HepG2 (cell line): ENCODE measurements at regions not wholly inside any gene's neighbourhood (a gene's known extent, or its start where the extent isn't known, plus 50 kb on each side); places are given as distances from the start of the nearest gene placed in this dataset.

Source experiments
- ATAC-seq: fragments of 200-7000 bp; cut with Tn5 transposase; 3 replicates; pipeline ENCODE4 v1.9.1; 2020; ENCODE audit warnings: mild to moderate bottlenecking, moderate library complexity
- BruUV-seq: library from RNA; stranded (reverse); fragments of 400-500 nt; replicated peaks from 2 replicates; lab custom pipeline; 2021; lab: Mats Ljungman, UMichigan
- CTCF ChIA-PET: fragments of 300-600 bp; formaldehyde crosslinking; extraction: SDS; loops from one replicate; lab custom pipeline; 2021; ENCODE audit warnings: low total read pairs, inconsistent platforms, low intra/inter-chr PET ratio; lab: Yijun Ruan, JAX
- POLR2A ChIA-PET: fragments of 350-600 bp; sonication (Branson Sonifier 250); formaldehyde crosslinking; loops from one replicate; lab custom pipeline; 2020; ENCODE audit warnings: antibody characterized with exemption, inconsistent platforms; lab: Yijun Ruan, JAX
- DNase-seq: peaks from one replicate; pipeline ENCODE4 v3.0.0-alpha.2; 2015; ENCODE audit warnings: low spot score
- FAIRE-seq: peaks from 3 replicates; lab custom pipeline; 2011; peaks lifted over from hg19 to GRCh38; lab: Jason Lieb, UNC
- H2AFZ ChIP-seq: one replicate; pipeline ENCODE4 v1.6.1; 2011; ENCODE audit warnings: low read length, inconsistent platforms
- H3K27ac ChIP-seq: fragments of 300-600 bp; 3 replicates; pipeline ENCODE4 v1.8.0; 2011; ENCODE audit warnings: mixed run types, mild to moderate bottlenecking, mixed read lengths, low read length, inconsistent platforms; ENCODE audit not compliant: insufficient read depth; ENCODE audit errors: extremely low read length
- H3K27me3 ChIP-seq, 2 experiments: fragments of 200-600 bp in 1 of 2; 2 replicates in 1 of 2; 3 replicates in 1 of 2; pipeline versions ENCODE4 v1.6.0 to v1.8.0; 2011; ENCODE audit warnings: low read length in 2 of 2, mild to moderate bottlenecking in 2 of 2, moderate library complexity in 2 of 2, inconsistent platforms in 1 of 2; ENCODE audit not compliant: insufficient read depth in 2 of 2, control insufficient read depth in 1 of 2
- H3K36me3 ChIP-seq, 2 experiments: fragments of 200-600 bp in 1 of 2; replicated peaks in 1 of 2; 2 replicates in 1 of 2; 3 replicates in 1 of 2; pipeline versions ENCODE4 v1.5.1 to v1.8.0; 2011; ENCODE audit warnings: low read length in 2 of 2, inconsistent platforms in 1 of 2; ENCODE audit not compliant: insufficient read depth in 2 of 2, control insufficient read depth in 1 of 2
- H3K4me1 ChIP-seq: 2 replicates; pipeline ENCODE4 v1.5.1; 2012; ENCODE audit warnings: low read length, inconsistent platforms; ENCODE audit not compliant: insufficient read depth
- H3K4me2 ChIP-seq: 2 replicates; pipeline ENCODE4 v1.6.0; 2011; ENCODE audit warnings: low read depth, low read length, inconsistent platforms
- H3K4me3 ChIP-seq, 3 experiments: fragments of 200-600 bp in 1 of 3; sonication (generic), shearing (Covaris generic) in 1 of 3; replicated peaks in 1 of 3; 2 replicates each; pipeline ENCODE4 v1.5.1; 2011 to 2016; ENCODE audit warnings: low read length in 3 of 3, inconsistent platforms in 2 of 3, low read depth in 2 of 3, mild to moderate bottlenecking in 2 of 3, control low read depth in 1 of 3, mixed read lengths in 1 of 3; ENCODE audit not compliant: insufficient read depth in 1 of 3
- H3K79me2 ChIP-seq: one replicate; pipeline ENCODE4 v1.6.1; 2011; ENCODE audit warnings: low read length, inconsistent platforms; ENCODE audit not compliant: insufficient read depth
- H3K9ac ChIP-seq: 2 replicates; pipeline ENCODE4 v1.6.0; 2011; ENCODE audit warnings: mild to moderate bottlenecking, low read depth, low read length, inconsistent platforms; ENCODE audit not compliant: insufficient read depth
- H3K9me3 ChIP-seq: 2 replicates; pipeline ENCODE4 v1.5.1; 2012; ENCODE audit warnings: mild to moderate bottlenecking, low read length
- H4K20me1 ChIP-seq: 2 replicates; pipeline ENCODE4 v1.6.0; 2011; ENCODE audit warnings: inconsistent platforms, mild to moderate bottlenecking, low read length, moderate library complexity; ENCODE audit not compliant: insufficient read depth
- AKAP8 ChIP-seq: sonication (generic); formaldehyde crosslinking; IDR thresholded peaks from 2 replicates; pipeline ENCODE4 v1.5.1; 2020; ENCODE audit warnings: mild to moderate bottlenecking, missing genetic modification reagents
- ATF4 ChIP-seq, 2 experiments: fragments of 450-650 bp in 1 of 2; sonication (generic) in 1 of 2; formaldehyde crosslinking; IDR thresholded peaks; 2 replicates each; pipeline versions ENCODE4 v1.5.0 to v1.8.0; 2020 to 2022; ENCODE audit warnings: mild to moderate bottlenecking in 1 of 2, missing genetic modification reagents in 1 of 2
- HOMEZ ChIP-seq: IDR thresholded peaks from 2 replicates; pipeline ENCODE4 v1.6.1; 2016; ENCODE audit warnings: low read depth
- KLF9 ChIP-seq: IDR thresholded peaks from 2 replicates; pipeline ENCODE4 v1.6.1; 2016; ENCODE audit warnings: low read depth
- MAFG ChIP-seq: sonication (generic); formaldehyde crosslinking; IDR thresholded peaks from 2 replicates; pipeline ENCODE4 v1.5.1; 2020; ENCODE audit warnings: mild to moderate bottlenecking, missing genetic modification reagents
- POLR2G ChIP-seq: fragments of 200-400 bp; formaldehyde crosslinking; IDR thresholded peaks from 2 replicates; pipeline ENCODE4 v1.6.1; 2018; ENCODE audit warnings: mild to moderate bottlenecking, low read depth, low read length, moderate library complexity
- SIN3B ChIP-seq: fragments of 150-350 bp; IDR thresholded peaks from 2 replicates; pipeline ENCODE4 v1.6.1; 2014; ENCODE audit warnings: low read length
- SNAPC4 ChIP-seq: sonication (generic); formaldehyde crosslinking; IDR thresholded peaks from 2 replicates; pipeline ENCODE4 v1.4.0; 2020; ENCODE audit warnings: mild to moderate bottlenecking, missing genetic modification reagents
- SOX5 ChIP-seq: IDR thresholded peaks from 2 replicates; pipeline ENCODE4 v1.6.1; 2016; ENCODE audit warnings: borderline replicate concordance
- SSRP1 ChIP-seq: IDR thresholded peaks from 2 replicates; pipeline ENCODE4 v1.6.1; 2016; ENCODE audit warnings: control low read depth
- ZBTB4 ChIP-seq: sonication (generic); formaldehyde crosslinking; IDR thresholded peaks from 2 replicates; pipeline ENCODE4 v1.4.0; 2020; ENCODE audit warnings: missing genetic modification reagents, mild to moderate bottlenecking, borderline replicate concordance
- ZNF343 ChIP-seq: sonication (generic); formaldehyde crosslinking; IDR thresholded peaks from 2 replicates; pipeline ENCODE4 v1.4.0; 2020; ENCODE audit warnings: mild to moderate bottlenecking, missing genetic modification reagents
- ZNF367 ChIP-seq: sonication (generic); formaldehyde crosslinking; IDR thresholded peaks from 2 replicates; pipeline ENCODE4 v1.4.0; 2020; ENCODE audit warnings: missing genetic modification reagents, borderline replicate concordance
- ZNF547 ChIP-seq: sonication (generic); formaldehyde crosslinking; IDR thresholded peaks from 2 replicates; pipeline ENCODE4 v1.5.1; 2020; ENCODE audit warnings: mild to moderate bottlenecking, missing genetic modification reagents
- ZNF569 ChIP-seq: sonication (generic); formaldehyde crosslinking; IDR thresholded peaks from 2 replicates; pipeline ENCODE4 v1.5.0; 2020; ENCODE audit warnings: mild to moderate bottlenecking, missing genetic modification reagents, moderate library complexity, borderline replicate concordance
- ZNF660 ChIP-seq: sonication (generic); formaldehyde crosslinking; IDR thresholded peaks from 2 replicates; pipeline ENCODE4 v1.5.1; 2020; ENCODE audit warnings: mild to moderate bottlenecking, low read depth, missing genetic modification reagents, borderline replicate concordance
- WGBS: methylation state at CpG from one replicate; pipeline ENCODE4 v1.1.6; 2017; ENCODE audit warnings: low lambda C conversion rate; 5-methylcytosine and 5-hydroxymethylcytosine counted together
- in situ Hi-C: cut with HindIII; loops from 2 replicates; pipeline ENCODE4 v1.10.0; 2017; ENCODE audit warnings: low pct_unique_long_range_greater_than_20kb; ENCODE audit not compliant: extremely low pct_ligation_motif_present
- intact Hi-C: fragments of 100-400 bp; cut with micrococcal nuclease; formaldehyde crosslinking; loops from one replicate; pipeline ENCODE4 v1.10.0; 2022; ENCODE audit not compliant: unreplicated experiment

GRCh38 chr6:68410021-68410420 is 225.1 kb upstream of the ADGRB3 start:
- Histone ChIP-seq H4K20me1 (no peaks in the 10 kb centered on the region), H3K9me3 (peaks cover 3% of the 10 kb centered on the region; the same call in 1 of the 2 replicates), H3K4me1 (no peaks in the 10 kb centered on the region), H2AFZ (no peak overlapping the region), H3K4me3 (no peak overlapping the region), H3K4me2 (no peak overlapping the region), H3K79me2 (no peaks in the 10 kb centered on the region), H3K27me3 (no peaks in the 10 kb centered on the region), H3K27ac (no peak overlapping the region), H3K36me3 (no peaks in the 10 kb centered on the region), H3K9ac (no peak overlapping the region)
- no TSS peak for BruUV-seq
- FAIRE-seq (no peak), ATAC-seq (no peak), DNase-seq (no peak)
- in situ Hi-C loops (no loop called here), intact Hi-C loops (no loop called here)
- ChIA-PET POLR2A (no interaction called here), CTCF (no interaction called here)
- WGBS, result 0% methylated on average over 2 of the region's 2 CpGs
- no peak for TF ChIP-seq ZBTB4 (CRISPR knock-in tag)
- no peak for TF ChIP-seq SOX5 (CRISPR knock-in tag)
- no peak for TF ChIP-seq ZNF569
- TF ChIP-seq SNAPC4 (CRISPR knock-in tag), result no peak
- TF ChIP-seq SSRP1 (CRISPR knock-in tag), result no peak
- TF ChIP-seq ZNF660, result no peak
- TF ChIP-seq SIN3B, result no peak
- TF ChIP-seq POLR2G, result no peak
- no peak for TF ChIP-seq ATF4 (CRISPR knock-in tag; IDR thresholded peaks at IDR 0.05)
- no peak for TF ChIP-seq ZNF343 (CRISPR knock-in tag)
- no peak for TF ChIP-seq ZNF547 (CRISPR knock-in tag)
- TF ChIP-seq KLF9 (CRISPR knock-in tag), result no peak
- no peak for TF ChIP-seq ZNF367 (CRISPR knock-in tag)
- TF ChIP-seq HOMEZ (CRISPR knock-in tag), result no peak
- TF ChIP-seq MAFG (CRISPR knock-in tag), result no peak
- TF ChIP-seq AKAP8 (CRISPR knock-in tag), result no peak
